CD4-positive, alpha-beta T cell (primary cell): ENCODE measurements at regions not wholly inside any gene's neighbourhood (a gene's known extent, or its start where the extent isn't known, plus 50 kb on each side); places are given as distances from the start of the nearest gene placed in this dataset.

Source experiments
- ATAC-seq: fragments of 200-7000 bp; cut with Tn5 transposase; one replicate; pipeline ENCODE4 v1.10.0; 2022; ENCODE audit warnings: mild to moderate bottlenecking; ENCODE audit not compliant: poor library complexity
- CTCF ChIA-PET: fragments of 350-600 bp; sonication (Branson Sonifier 250); formaldehyde crosslinking; loops from one replicate; lab custom pipeline; 2021; ENCODE audit warnings: antibody characterized with exemption, inconsistent platforms; lab: Charles Lee
- POLR2A ChIA-PET: fragments of 350-600 bp; sonication (Branson Sonifier 250); formaldehyde crosslinking; loops from one replicate; lab custom pipeline; 2021; ENCODE audit warnings: antibody characterized with exemption, inconsistent platforms; lab: Charles Lee
- DNase-seq, 14 experiments: peaks; one replicate each; pipeline ENCODE4 v3.0.0-alpha.2; 2013 to 2020; ENCODE audit warnings: mixed read lengths in 2 of 14
- H3K27ac ChIP-seq, 2 donors: one replicate each; pipeline versions ENCODE4 v1.5.1 to v1.7.0; 2013; ENCODE audit warnings: low read length in 2 of 2, low read depth in 1 of 2, mild to moderate bottlenecking in 1 of 2
- H3K27me3 ChIP-seq, 2 experiments: 1 replicate in 1 of 2; 2 replicates in 1 of 2; pipeline versions ENCODE4 v1.6.1 to v1.7.0; 2013; ENCODE audit warnings: low read length in 2 of 2, control low read depth in 1 of 2, mild to moderate bottlenecking in 1 of 2, moderate library complexity in 1 of 2; ENCODE audit not compliant: insufficient read depth in 2 of 2, control insufficient read depth in 1 of 2
- H3K36me3 ChIP-seq: one replicate; pipeline ENCODE4 v1.6.1; 2013; ENCODE audit warnings: low read length, control low read depth; ENCODE audit not compliant: insufficient read depth
- H3K4me1 ChIP-seq: one replicate; pipeline ENCODE4 v1.6.1; 2013; ENCODE audit warnings: low read length, control low read depth; ENCODE audit not compliant: insufficient read depth
- H3K4me3 ChIP-seq: one replicate; pipeline ENCODE4 v1.5.1; 2013; ENCODE audit warnings: mild to moderate bottlenecking, low read length, moderate library complexity
- H3K9me3 ChIP-seq, 2 experiments: 1 replicate in 1 of 2; 2 replicates in 1 of 2; pipeline versions ENCODE4 v1.6.1 to v1.7.0; 2013; ENCODE audit warnings: low read length in 2 of 2, mild to moderate bottlenecking in 2 of 2, control low read depth in 1 of 2, moderate library complexity in 1 of 2; ENCODE audit not compliant: control insufficient read depth in 1 of 2, insufficient read depth in 1 of 2
- H3K27ac Mint-ChIP-seq: one replicate; pipeline ENCODE4 v1.8.0; 2020; ENCODE audit warnings: mixed read lengths
- H3K27me3 Mint-ChIP-seq: one replicate; pipeline ENCODE4 v1.8.0; 2021; ENCODE audit warnings: mixed read lengths
- H3K36me3 Mint-ChIP-seq: one replicate; pipeline ENCODE4 v1.8.0; 2021; ENCODE audit warnings: low read depth, mixed read lengths
- H3K4me1 Mint-ChIP-seq: one replicate; pipeline ENCODE4 v1.8.0; 2021; ENCODE audit warnings: low read depth, mixed read lengths
- H3K4me3 Mint-ChIP-seq: one replicate; pipeline ENCODE4 v1.8.0; 2020; ENCODE audit warnings: mild to moderate bottlenecking, mixed read lengths
- H3K9me3 Mint-ChIP-seq: one replicate; pipeline ENCODE4 v1.8.0; 2020; ENCODE audit warnings: mixed read lengths
- intact Hi-C, 2 experiments: fragments of 100-400 bp; cut with DNase I in 1 of 2; cut with micrococcal nuclease in 1 of 2; formaldehyde crosslinking; loops; one replicate each; pipeline versions ENCODE4 v1.15.1 to v1.9.0; 2023 to 2025; cut with DNase I, micrococcal nuclease
- TF ChIP-seq, protein P1 (sequence below): fragments of 200-600 bp; IDR thresholded peaks from one replicate; pipeline ENCODE4 v1.8.0; 2022; ENCODE audit warnings: antibody characterized with exemption, mild to moderate bottlenecking

DNA sequence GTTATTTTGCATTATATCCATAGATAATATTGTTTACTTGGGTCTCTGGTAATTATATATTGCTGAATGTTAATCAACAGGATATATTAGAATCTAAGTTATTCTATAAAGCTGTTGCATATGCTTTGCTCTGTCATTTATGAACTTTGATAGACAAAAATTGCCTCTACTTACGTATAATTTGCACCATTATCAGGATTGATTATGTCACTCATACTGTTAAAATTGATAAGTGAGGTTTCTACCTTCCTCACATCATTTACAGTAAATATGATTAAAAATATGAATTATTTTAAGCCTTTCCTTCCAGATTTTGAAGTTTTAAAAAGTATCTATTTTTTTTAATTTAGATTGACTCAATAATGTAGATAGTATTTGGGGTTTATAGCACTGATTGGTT is 1540.4 kb upstream of the PRMT6 start:
- Mint-ChIP-seq H3K36me3 (no peaks in the 10 kb centered on the region), H3K27me3 (no peaks in the 10 kb centered on the region), H3K27ac (no peak overlapping the region), H3K9me3 (peaks cover 13% of the 10 kb centered on the region), H3K4me3 (no peak overlapping the region), H3K4me1 (no peaks in the 10 kb centered on the region)
- TF ChIP-seq, protein P1, sequence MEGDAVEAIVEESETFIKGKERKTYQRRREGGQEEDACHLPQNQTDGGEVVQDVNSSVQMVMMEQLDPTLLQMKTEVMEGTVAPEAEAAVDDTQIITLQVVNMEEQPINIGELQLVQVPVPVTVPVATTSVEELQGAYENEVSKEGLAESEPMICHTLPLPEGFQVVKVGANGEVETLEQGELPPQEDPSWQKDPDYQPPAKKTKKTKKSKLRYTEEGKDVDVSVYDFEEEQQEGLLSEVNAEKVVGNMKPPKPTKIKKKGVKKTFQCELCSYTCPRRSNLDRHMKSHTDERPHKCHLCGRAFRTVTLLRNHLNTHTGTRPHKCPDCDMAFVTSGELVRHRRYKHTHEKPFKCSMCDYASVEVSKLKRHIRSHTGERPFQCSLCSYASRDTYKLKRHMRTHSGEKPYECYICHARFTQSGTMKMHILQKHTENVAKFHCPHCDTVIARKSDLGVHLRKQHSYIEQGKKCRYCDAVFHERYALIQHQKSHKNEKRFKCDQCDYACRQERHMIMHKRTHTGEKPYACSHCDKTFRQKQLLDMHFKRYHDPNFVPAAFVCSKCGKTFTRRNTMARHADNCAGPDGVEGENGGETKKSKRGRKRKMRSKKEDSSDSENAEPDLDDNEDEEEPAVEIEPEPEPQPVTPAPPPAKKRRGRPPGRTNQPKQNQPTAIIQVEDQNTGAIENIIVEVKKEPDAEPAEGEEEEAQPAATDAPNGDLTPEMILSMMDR: no peak
- ChIA-PET CTCF (no interaction called here), POLR2A (no interaction called here)
- H3K27me3 ChIP-seq: no peaks in the 10 kb centered on the region
- no peak for ATAC-seq
- no peaks in the 10 kb centered on the region for H3K36me3 ChIP-seq
- DNase-seq: no peak
- H3K9me3 ChIP-seq: peaks cover 0 to 5% of the 10 kb centered on the region in 2 experiments
- H3K4me3 ChIP-seq: no peak overlapping the region
- no peaks in the 10 kb centered on the region for H3K4me1 ChIP-seq
- no peak overlapping the region for H3K27ac ChIP-seq
- intact Hi-C loops: no loop called here

DNA sequence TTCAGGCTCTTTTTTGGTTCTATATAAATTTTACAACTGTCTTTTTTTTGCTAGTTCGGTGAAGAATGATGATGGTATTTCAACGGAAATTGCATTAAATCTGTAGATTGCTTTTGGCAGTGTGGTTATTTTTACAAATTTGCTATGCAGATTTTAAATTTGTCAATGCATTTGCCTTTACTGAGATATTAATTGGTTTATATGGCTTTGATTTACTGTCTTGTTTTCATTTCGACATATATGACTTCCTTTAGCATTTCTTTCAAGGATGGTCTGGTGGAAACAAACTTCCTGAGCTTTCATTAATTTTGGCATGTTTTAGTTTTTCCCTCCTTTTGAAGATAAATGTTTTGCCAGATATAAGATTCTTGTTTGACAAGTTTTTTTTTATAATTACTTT is 1522.5 kb upstream of the PRMT6 start:
- Histone ChIP-seq H3K27me3 (no peaks in the 10 kb centered on the region), H3K9me3 (no peaks in the 10 kb centered on the region), H3K36me3 (no peaks in the 10 kb centered on the region), H3K4me3 (no peak overlapping the region), H3K27ac (no peak overlapping the region), H3K4me1 (no peaks in the 10 kb centered on the region)
- H3K4me1 Mint-ChIP-seq: no peaks in the 10 kb centered on the region
- H3K27me3 Mint-ChIP-seq: no peaks in the 10 kb centered on the region
- no peaks in the 10 kb centered on the region for H3K36me3 Mint-ChIP-seq
- ChIA-PET CTCF (no interaction called here), POLR2A (no interaction called here)
- H3K27ac Mint-ChIP-seq: no peak overlapping the region
- TF ChIP-seq, protein P1: no peak
- intact Hi-C loops: no loop called here
- H3K4me3 Mint-ChIP-seq: no peak overlapping the region
- ATAC-seq (no peak), DNase-seq (no peak)
- H3K9me3 Mint-ChIP-seq: peaks cover 24% of the 10 kb centered on the region

DNA sequence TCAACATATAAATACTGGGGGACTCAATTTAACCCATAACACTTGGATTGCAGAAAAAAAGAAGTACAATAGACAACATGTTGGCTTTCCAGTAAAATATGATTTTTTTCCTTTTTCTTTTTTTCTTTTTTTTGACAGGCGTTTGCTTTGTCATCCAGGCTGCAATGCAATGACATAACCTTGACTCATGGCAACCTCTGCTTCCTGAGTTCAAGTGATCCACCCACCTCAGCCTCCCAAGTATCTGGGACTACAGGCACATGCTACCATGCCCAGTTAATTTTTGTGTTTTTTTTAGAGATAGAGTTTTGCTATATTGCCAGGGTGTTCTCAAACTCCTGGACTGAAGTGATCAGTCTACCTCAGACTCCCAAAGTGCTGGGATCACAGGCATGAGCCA is 1512.0 kb upstream of the PRMT6 start:
- H3K27ac Mint-ChIP-seq: no peak overlapping the region
- H3K4me1 Mint-ChIP-seq: no peaks in the 10 kb centered on the region
- H3K4me3 Mint-ChIP-seq: no peak overlapping the region
- CTCF ChIA-PET: no interaction called here
- TF ChIP-seq, protein P1: no peak
- POLR2A ChIA-PET: no interaction called here
- Histone ChIP-seq H3K4me1 (no peaks in the 10 kb centered on the region), H3K4me3 (no peak overlapping the region), H3K9me3 (peaks cover 0 to 8% of the 10 kb centered on the region in 2 experiments), H3K36me3 (no peaks in the 10 kb centered on the region), H3K27me3 (no peaks in the 10 kb centered on the region), H3K27ac (no peak overlapping the region)
- H3K9me3 Mint-ChIP-seq: peaks cover 12% of the 10 kb centered on the region
- H3K36me3 Mint-ChIP-seq: no peaks in the 10 kb centered on the region
- no peak for ATAC-seq
- H3K27me3 Mint-ChIP-seq: no peaks in the 10 kb centered on the region
- DNase-seq: no peak
- intact Hi-C loops: no loop called here
